Breast epithelium (tissue), 3 donors: ENCODE measurements at regions not wholly inside any gene's neighbourhood (a gene's known extent, or its start where the extent isn't known, plus 50 kb on each side); places are given as distances from the start of the nearest gene placed in this dataset.

Experiments
- POLR2A ChIP-seq: fragments of 450-650 bp; IDR thresholded peaks from one replicate; pipeline ENCODE4 v1.6.1; 2016; ENCODE audit warnings: antibody characterized with exemption, mild to moderate bottlenecking, moderate library complexity
- POLR2AphosphoS5 ChIP-seq, 3 donors: sonication (generic); formaldehyde crosslinking; IDR thresholded peaks; one replicate each; pipeline ENCODE4 v1.6.1; 2017; ENCODE audit warnings: antibody characterized with exemption in 3 of 3

DNA sequence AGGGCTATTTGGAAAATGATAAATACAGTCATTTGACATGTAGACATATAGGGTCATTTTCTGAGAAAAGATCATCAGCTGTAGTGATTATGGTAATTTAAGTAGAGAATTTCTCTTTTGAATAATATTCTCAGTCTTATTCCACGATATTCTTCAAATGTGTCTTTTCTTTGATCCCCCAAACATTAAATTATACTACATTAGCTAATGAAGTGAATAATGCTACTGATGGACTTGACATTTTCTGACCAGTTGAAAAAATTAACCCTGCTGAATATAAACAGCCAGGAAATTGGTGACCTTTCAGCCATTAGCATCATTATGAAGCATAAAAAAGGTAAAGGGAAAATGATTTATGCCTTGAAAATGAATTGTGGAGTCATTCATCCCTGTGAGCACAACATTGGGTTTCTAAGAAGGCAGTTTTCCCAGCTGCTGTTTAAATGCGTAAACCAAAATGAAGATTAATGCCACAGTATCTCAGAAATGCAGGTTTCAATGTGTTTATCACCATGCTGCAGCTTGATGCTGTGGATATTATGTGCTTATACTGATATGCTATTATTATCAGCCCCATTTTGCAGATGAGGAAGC is 489.1 kb downstream of the KCTD16 start:
- TF ChIP-seq POLR2AphosphoS5 (IDR thresholded peaks at IDR 0.05): no peak
- TF ChIP-seq POLR2A: no peak
